Gastroesophageal sphincter (tissue), 3 donors: ENCODE measurements at regions not wholly inside any gene's neighbourhood (a gene's known extent, or its start where the extent isn't known, plus 50 kb on each side); places are given as distances from the start of the nearest gene placed in this dataset.

ENCODE experiments used
- CTCF ChIP-seq, 4 experiments: fragments of 200-600 bp in 2 of 4; fragments of 450-650 bp in 2 of 4; sonication (generic) in 1 of 4; IDR thresholded peaks; one replicate each; pipeline ENCODE4 v1.5.1; 2017 to 2019; ENCODE audit warnings: antibody characterized with exemption in 4 of 4, mild to moderate bottlenecking in 2 of 4, moderate library complexity in 2 of 4
- EP300 ChIP-seq: sonication (generic); formaldehyde crosslinking; IDR thresholded peaks from one replicate; pipeline ENCODE4 v1.6.1; 2017; ENCODE audit warnings: antibody characterized with exemption, mild to moderate bottlenecking
- POLR2A ChIP-seq, 2 donors: fragments of 450-650 bp; IDR thresholded peaks; one replicate each; pipeline ENCODE4 v1.6.1; 2017; ENCODE audit warnings: antibody characterized with exemption in 2 of 2, mild to moderate bottlenecking in 2 of 2, moderate library complexity in 1 of 2
- POLR2AphosphoS5 ChIP-seq: sonication (generic); formaldehyde crosslinking; IDR thresholded peaks from one replicate; pipeline ENCODE4 v1.6.1; 2017; ENCODE audit warnings: antibody characterized with exemption

DNA sequence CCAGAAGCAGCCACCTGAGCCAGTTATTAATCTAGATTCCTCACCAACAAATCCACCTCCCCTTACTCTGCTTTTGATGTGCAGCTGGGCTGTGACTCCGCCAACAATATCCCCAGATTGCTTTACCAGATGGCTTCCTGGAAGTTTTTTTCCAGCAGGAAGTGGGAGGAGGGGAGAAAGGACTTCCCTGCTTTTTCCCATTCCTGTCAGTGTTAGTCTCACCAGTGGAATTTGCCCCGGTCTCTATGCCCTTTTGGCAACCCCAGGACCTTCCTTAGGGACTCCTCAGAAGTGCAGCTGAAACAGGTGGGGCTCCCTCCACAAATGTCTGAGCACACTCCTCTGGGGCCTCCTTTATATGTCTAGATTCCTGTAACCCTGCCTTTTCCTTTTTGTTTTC lies 465.2 kb upstream of the IGFBP7 start:
- TF ChIP-seq CTCF (IDR thresholded peaks at IDR 0.05) (no peak), POLR2AphosphoS5 (no peak), EP300 (no peak), POLR2A (IDR thresholded peaks at IDR 0.05) (no peak)
